AG09309 (cell line): ENCODE measurements at regions not wholly inside any gene's neighbourhood (a gene's known extent, or its start where the extent isn't known, plus 50 kb on each side); places are given as distances from the start of the nearest gene placed in this dataset.

Experiments used
- DNase-seq: peaks from one replicate; pipeline ENCODE4 v3.0.0-alpha.2; 2010; ENCODE audit warnings: low read depth
- H3K4me3 ChIP-seq: 2 replicates; pipeline ENCODE4 v1.5.1; 2011; ENCODE audit warnings: mild to moderate bottlenecking, low read depth, low read length, moderate library complexity; ENCODE audit not compliant: control insufficient read depth
- CTCF ChIP-seq: IDR thresholded peaks from 2 replicates; pipeline ENCODE4 v1.5.1; 2011; ENCODE audit warnings: mild to moderate bottlenecking, low read depth, low read length, inconsistent platforms; ENCODE audit not compliant: insufficient read depth, control insufficient read depth; ENCODE audit errors: missing control alignments

GRCh38 chr9:28045051-28045450 lies 471.8 kb upstream of the C9orf72 start:
- no peak overlapping the region for H3K4me3 ChIP-seq
- DNase-seq = no peak
- no peak for TF ChIP-seq CTCF

GRCh38 chr9:28050046-28050445 lies 476.8 kb upstream of the C9orf72 start:
- DNase-seq = peak; percentile 21
- TF ChIP-seq CTCF = no peak
- H3K4me3 ChIP-seq = no peak overlapping the region

- no peak for TF ChIP-seq CTCF
- no peak overlapping the region for H3K4me3 ChIP-seq
- DNase-seq = no peak
Observed at GRCh38 chr9:28050941-28051340, 477.7 kb upstream of the C9orf72 start.

GRCh38 chr9:28051559-28052503 lies 478.6 kb upstream of the C9orf72 start:
- peak; percentile 31 for DNase-seq
- no peak overlapping the region for H3K4me3 ChIP-seq
- no peak for TF ChIP-seq CTCF

GRCh38 chr9:28053096-28053777 lies 480.0 kb upstream of the C9orf72 start:
- no peak for TF ChIP-seq CTCF
- no peak for DNase-seq
- H3K4me3 ChIP-seq = no peak overlapping the region

- no peak overlapping the region for H3K4me3 ChIP-seq
- no peak for DNase-seq
- TF ChIP-seq CTCF = no peak
Observed at GRCh38 chr9:28056006-28056405, 482.7 kb upstream of the C9orf72 start.
